GM12878 (cell line): ENCODE measurements at regions not wholly inside any gene's neighbourhood (a gene's known extent, or its start where the extent isn't known, plus 50 kb on each side); places are given as distances from the start of the nearest gene placed in this dataset.

Experiments used
- ATAC-seq: fragments of 200-7000 bp; cut with Tn5 transposase; 3 replicates; pipeline ENCODE4 v1.9.1; 2020; ENCODE audit warnings: mild to moderate bottlenecking, moderate library complexity
- BruUV-seq: library from RNA; stranded (reverse); fragments of 400-500 nt; replicated peaks from 2 replicates; lab custom pipeline; 2021; lab: Mats Ljungman, UMichigan
- CTCF ChIA-PET: fragments of 300-600 bp; sonication (Branson Sonifier 250); formaldehyde crosslinking; extraction: SDS; loops from one replicate; lab custom pipeline; 2021; ENCODE audit warnings: inconsistent platforms; lab: Yijun Ruan, JAX
- POLR2A ChIA-PET: fragments of 350-600 bp; formaldehyde crosslinking; extraction: SDS; loops from one replicate; lab custom pipeline; 2021; ENCODE audit warnings: inconsistent platforms; lab: Charles Lee
- RAD21 ChIA-PET: fragments of 300-600 bp; sonication (Branson Sonifier 250); formaldehyde crosslinking; loops from one replicate; lab custom pipeline; 2023; ENCODE audit warnings: antibody characterized with exemption; ENCODE audit not compliant: unreplicated experiment; lab: Charles Lee
- SMC1A ChIA-PET: fragments of 300-600 bp; sonication (Branson Sonifier 250); formaldehyde crosslinking; loops from one replicate; lab custom pipeline; 2023; ENCODE audit not compliant: unreplicated experiment, uncharacterized antibody; lab: Charles Lee
- DNase-seq: peaks from one replicate; pipeline ENCODE4 v3.0.0-alpha.2; 2011; ENCODE audit warnings: low read depth, low spot score
- FAIRE-seq: peaks from 3 replicates; lab custom pipeline; 2011; peaks lifted over from hg19 to GRCh38; lab: Jason Lieb, UNC
- H2AFZ ChIP-seq: 2 replicates; pipeline ENCODE4 v1.6.0; 2011; ENCODE audit warnings: low read depth, low read length, control low read depth; ENCODE audit not compliant: control insufficient read depth
- H3K27ac ChIP-seq: 2 replicates; pipeline ENCODE4 v1.5.1; 2011; ENCODE audit warnings: control low read depth; ENCODE audit not compliant: control insufficient read depth, insufficient read depth
- H3K27me3 ChIP-seq, 2 experiments: replicated peaks in 1 of 2; 2 replicates each; pipeline versions ENCODE4 v1.6.0 to v1.6.1; 2011; ENCODE audit warnings: low read length in 1 of 2; ENCODE audit not compliant: control insufficient read depth in 2 of 2, insufficient read depth in 2 of 2
- H3K36me3 ChIP-seq, 2 experiments: 2 replicates each; pipeline ENCODE4 v1.5.1; 2011; ENCODE audit warnings: low read length in 1 of 2; ENCODE audit not compliant: control insufficient read depth in 2 of 2, insufficient read depth in 2 of 2
- H3K4me1 ChIP-seq: 2 replicates; pipeline ENCODE4 v1.6.1; 2011; ENCODE audit warnings: mild to moderate bottlenecking, low read length, moderate library complexity, mixed read lengths; ENCODE audit not compliant: control insufficient read depth, insufficient read depth
- H3K4me2 ChIP-seq: 2 replicates; pipeline ENCODE4 v1.6.0; 2011; ENCODE audit warnings: control low read depth; ENCODE audit not compliant: control insufficient read depth, insufficient read depth
- H3K4me3 ChIP-seq: fragments of 200-600 bp; sonication (generic); 2 replicates; pipeline ENCODE4 v1.5.1; 2016
- H3K79me2 ChIP-seq: 2 replicates; pipeline ENCODE4 v1.6.0; 2011; ENCODE audit warnings: low read length; ENCODE audit not compliant: control insufficient read depth, insufficient read depth
- H3K9ac ChIP-seq: 2 replicates; pipeline ENCODE4 v1.8.0; 2011; ENCODE audit warnings: low read length, control low read depth, mixed read lengths; ENCODE audit not compliant: control insufficient read depth, insufficient read depth
- H3K9me3 ChIP-seq: replicated peaks from 3 replicates; pipeline ENCODE4 v1.5.1; 2011; ENCODE audit warnings: mild to moderate bottlenecking, low read length; ENCODE audit not compliant: control insufficient read depth, insufficient read depth
- H4K20me1 ChIP-seq: 2 replicates; pipeline ENCODE4 v1.6.0; 2011; ENCODE audit not compliant: control insufficient read depth, insufficient read depth
- ATF3 ChIP-seq: IDR thresholded peaks from 2 replicates; pipeline ENCODE4 v1.6.1; 2011; ENCODE audit warnings: low read depth, mild to moderate bottlenecking, low read length, moderate library complexity, borderline replicate concordance; ENCODE audit errors: extremely low read depth
- LARP7 ChIP-seq: fragments of 450-650 bp; IDR thresholded peaks from 2 replicates; pipeline ENCODE4 v1.6.1; 2017; ENCODE audit warnings: mild to moderate bottlenecking
- NFYA ChIP-seq: IDR thresholded peaks from 2 replicates; pipeline ENCODE4 v1.6.1; 2011; ENCODE audit warnings: low read depth, mild to moderate bottlenecking, low read length, improper control_type of control experiment, borderline replicate concordance
- RCOR1 ChIP-seq: conservative IDR thresholded peaks from 2 replicates; pipeline ENCODE4 v1.6.1; 2012; ENCODE audit warnings: low read depth, low read length, improper control_type of control experiment
- TCF7 ChIP-seq: IDR thresholded peaks from 2 replicates; pipeline ENCODE4 v1.6.1; 2014; ENCODE audit warnings: antibody characterized with exemption, borderline replicate concordance
- USF2 ChIP-seq: IDR thresholded peaks from 2 replicates; pipeline ENCODE4 v1.6.1; 2011; ENCODE audit warnings: low read depth, low read length, improper control_type of control experiment, borderline replicate concordance
- WGBS: methylation state at CpG from one replicate; pipeline ENCODE4 v1.1.6; 2016; ENCODE audit warnings: low lambda C conversion rate; ENCODE audit not compliant: insufficient replicate concordance, insufficient coverage; ENCODE audit errors: missing lambda C conversion rate; 5-methylcytosine and 5-hydroxymethylcytosine counted together
- in situ Hi-C: fragments of 300-500 bp; cut with MboI; formaldehyde crosslinking; loops from 9 replicates; pipeline ENCODE4 v1.14.3; 2018; ENCODE audit warnings: mixed read lengths
- intact Hi-C: fragments of 100-400 bp; cut with micrococcal nuclease; formaldehyde crosslinking; loops from one replicate; pipeline ENCODE4 v1.14.2; 2022; ENCODE audit not compliant: unreplicated experiment
- TF ChIP-seq, protein P1 (sequence below): IDR thresholded peaks from 2 replicates; pipeline ENCODE4 v1.6.1; 2012; ENCODE audit warnings: low read length, inconsistent platforms

- no peaks in the 10 kb centered on the region for H3K79me2 ChIP-seq
- H3K4me2 ChIP-seq, result no peak overlapping the region
- 0% methylated on average over 1 of the region's 1 CpG for WGBS
- H3K27me3 ChIP-seq, result no peaks in the 10 kb centered on the region
- no peaks in the 10 kb centered on the region for H3K36me3 ChIP-seq
- TF ChIP-seq TCF7, result no peak
- TF ChIP-seq, protein P1, sequence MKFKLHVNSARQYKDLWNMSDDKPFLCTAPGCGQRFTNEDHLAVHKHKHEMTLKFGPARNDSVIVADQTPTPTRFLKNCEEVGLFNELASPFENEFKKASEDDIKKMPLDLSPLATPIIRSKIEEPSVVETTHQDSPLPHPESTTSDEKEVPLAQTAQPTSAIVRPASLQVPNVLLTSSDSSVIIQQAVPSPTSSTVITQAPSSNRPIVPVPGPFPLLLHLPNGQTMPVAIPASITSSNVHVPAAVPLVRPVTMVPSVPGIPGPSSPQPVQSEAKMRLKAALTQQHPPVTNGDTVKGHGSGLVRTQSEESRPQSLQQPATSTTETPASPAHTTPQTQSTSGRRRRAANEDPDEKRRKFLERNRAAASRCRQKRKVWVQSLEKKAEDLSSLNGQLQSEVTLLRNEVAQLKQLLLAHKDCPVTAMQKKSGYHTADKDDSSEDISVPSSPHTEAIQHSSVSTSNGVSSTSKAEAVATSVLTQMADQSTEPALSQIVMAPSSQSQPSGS, result no peak
- TF ChIP-seq RCOR1, result no peak
- TF ChIP-seq USF2, result no peak
- TF ChIP-seq LARP7, result no peak
- TF ChIP-seq NFYA, result no peak
- no peak for TF ChIP-seq ATF3
- TF ChIP-seq, all 136 proteins: peak for 0
- intact Hi-C loops, result no loop called here
- Histone ChIP-seq H4K20me1 (no peaks in the 10 kb centered on the region), H2AFZ (no peak overlapping the region), H3K4me1 (no peaks in the 10 kb centered on the region), H3K4me3 (no peak overlapping the region), H3K27ac (no peak overlapping the region), H3K9ac (no peak overlapping the region), H3K9me3 (no peaks in the 10 kb centered on the region)
- ChIA-PET RAD21 (no interaction called here), POLR2A (no interaction called here), SMC1A (no interaction called here), CTCF (no interaction called here)
- in situ Hi-C loops, result no loop called here
- no TSS peak for BruUV-seq
- ATAC-seq (no peak), DNase-seq (no peak), FAIRE-seq (no peak)
Measured at GRCh38 chr12:84803661-84804060, 108.9 kb downstream of the SLC6A15 start.
